GM21515 (cell line): ENCODE measurements at regions not wholly inside any gene's neighbourhood (a gene's known extent, or its start where the extent isn't known, plus 50 kb on each side); places are given as distances from the start of the nearest gene placed in this dataset.

Experiments
- ATAC-seq: cut with Tn5 transposase; IDR thresholded peaks from one replicate; pipeline ENCODE4 v1.9.1; 2021; ENCODE audit not compliant: unreplicated experiment

DNA sequence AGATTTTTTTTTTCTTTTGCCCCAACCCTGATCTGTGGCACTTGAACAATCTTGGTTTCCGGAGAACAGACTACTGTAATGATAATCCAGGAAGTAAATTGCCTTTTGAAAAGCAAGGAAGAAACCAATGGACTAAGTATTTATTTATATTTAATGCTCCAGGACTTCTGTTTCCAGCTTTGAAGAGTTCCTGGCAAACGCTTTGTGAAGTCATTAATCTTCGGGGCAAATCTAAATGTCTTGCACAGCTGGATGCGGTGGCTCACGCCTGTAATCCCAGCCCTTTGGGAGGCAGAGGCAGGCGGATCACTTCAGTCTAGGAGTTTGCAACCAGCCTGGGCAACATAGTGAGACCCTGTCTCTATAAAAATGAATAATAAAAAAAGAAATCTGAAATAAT lies 135.1 kb upstream of the GATA6 start:
- ATAC-seq, result no peak

DNA sequence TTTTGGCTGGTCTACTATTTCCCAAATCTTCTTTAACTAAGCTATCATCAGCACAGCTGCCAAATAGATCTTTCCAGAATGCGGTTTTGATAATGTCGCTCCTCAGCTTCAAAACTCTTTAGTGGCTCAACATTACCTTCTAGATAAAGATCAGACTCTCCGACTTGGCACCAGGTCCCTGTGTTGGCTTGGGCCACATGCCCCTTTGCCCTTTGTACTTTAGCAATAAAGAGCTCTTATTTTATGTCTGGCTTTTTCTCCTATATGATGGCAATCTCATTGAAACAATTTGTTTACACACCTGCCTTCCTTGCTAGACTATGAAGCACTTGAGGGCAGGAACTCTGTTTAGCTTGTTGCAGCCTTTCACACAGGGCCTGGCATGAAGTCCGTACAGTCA lies 128.9 kb upstream of the GATA6 start:
- ATAC-seq, result no peak

DNA sequence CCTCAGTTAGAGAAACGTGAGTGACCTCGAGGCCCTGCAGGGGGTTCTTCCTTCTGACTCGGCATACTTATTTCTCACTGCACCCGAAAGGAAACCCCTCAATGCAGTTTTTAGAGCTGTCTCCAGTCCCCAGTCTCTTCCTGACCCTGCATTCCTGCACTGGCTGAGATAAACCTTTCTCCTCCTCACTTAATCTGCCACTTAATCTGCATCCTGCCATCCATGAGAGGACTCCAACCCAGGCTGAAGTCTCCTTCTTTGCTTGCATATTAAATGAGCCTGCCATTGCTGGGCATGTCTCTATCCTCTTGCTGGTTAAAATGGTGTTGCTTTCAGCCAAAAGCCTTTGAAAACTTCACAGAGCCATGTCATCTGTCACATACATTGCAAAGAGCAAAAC lies 125.6 kb upstream of the GATA6 start:
- no peak for ATAC-seq

DNA sequence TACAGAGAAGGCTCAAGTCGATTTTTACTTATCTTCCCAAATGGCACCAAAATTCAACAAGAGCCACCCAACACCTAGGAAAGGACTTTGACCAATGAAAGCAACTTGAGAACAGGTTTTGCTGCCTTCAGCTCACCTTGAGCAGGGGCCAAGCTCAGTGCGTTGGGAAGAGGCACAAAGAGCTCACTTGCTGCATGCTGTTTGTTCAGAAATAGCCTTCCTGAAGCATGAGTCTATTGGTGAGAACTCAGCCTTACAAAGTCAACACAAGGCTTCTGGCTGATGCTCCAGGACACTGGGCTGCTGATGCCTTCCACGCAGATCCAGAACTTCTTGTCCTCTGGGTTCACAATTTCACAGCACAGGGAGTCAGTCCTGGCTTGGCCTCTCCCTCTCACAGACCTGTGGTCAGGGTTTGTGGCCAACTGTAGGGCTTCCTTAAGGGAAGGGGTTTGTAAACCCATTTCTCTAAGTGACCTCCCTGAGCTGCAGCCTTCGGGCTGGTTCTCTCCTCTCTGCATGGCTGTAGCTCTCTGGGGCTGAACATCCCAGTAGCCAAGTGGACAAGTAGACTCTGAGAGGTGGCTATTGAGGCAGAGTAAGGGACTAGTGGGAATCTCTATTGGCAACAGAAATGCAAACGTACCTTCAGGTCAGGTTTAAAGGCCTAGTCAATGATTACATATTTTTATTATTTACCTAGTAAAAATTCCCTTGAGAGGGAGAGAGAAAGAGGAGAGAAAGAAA lies 124.7 kb upstream of the GATA6 start:
- no peak for ATAC-seq

DNA sequence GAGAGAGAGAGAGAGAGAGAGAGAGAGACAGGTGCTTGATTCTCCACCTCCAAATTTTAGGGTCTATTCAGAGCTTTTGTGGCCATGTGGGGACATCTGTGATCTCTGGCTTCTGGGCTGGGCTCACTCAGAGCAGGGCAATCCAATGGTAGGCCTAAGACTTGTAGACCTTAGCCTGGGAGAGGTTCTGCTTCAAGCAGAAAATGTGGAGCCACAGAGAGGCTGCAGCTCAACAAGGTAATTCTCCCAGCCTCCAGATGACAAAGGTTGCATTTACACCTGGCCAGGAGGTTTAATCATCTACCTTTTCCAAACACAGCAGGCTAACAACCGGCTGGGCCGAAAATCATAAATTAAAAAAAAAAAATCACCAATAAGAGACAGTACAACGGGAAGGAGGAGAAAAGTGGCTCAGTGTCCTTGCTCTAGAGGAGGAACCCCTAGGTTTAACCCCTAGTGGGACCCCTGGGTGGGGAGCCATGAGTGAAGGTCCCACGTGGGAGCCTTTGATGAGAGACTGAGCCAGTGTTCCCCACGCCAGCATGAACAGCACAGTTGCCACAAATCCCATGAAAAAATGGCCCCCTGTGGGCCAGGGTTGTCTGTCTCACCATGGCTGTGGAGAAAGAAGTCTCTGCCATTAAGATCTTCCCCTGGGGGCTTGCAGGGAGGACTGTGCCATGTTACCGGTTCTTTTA lies 124.0 kb upstream of the GATA6 start:
- no peak for ATAC-seq

DNA sequence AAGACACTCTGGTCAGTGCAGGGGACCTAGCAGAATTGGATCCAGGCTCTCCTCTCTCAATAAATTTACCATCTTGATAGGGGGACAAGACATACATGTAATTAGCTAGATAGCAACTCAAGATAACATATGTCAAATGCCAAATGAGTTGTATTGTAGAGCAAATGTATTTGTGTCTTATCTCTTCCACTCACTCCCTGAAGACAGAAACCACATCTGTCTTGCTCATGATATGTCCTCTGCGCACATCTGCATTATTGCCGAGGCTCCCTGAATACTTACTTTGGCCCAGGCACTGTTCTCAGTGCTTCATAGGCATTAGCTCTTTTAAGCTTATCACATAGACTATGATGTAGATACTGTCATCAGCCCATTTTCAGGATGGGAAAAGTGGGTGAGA lies 122.9 kb upstream of the GATA6 start:
- ATAC-seq, result no peak

DNA sequence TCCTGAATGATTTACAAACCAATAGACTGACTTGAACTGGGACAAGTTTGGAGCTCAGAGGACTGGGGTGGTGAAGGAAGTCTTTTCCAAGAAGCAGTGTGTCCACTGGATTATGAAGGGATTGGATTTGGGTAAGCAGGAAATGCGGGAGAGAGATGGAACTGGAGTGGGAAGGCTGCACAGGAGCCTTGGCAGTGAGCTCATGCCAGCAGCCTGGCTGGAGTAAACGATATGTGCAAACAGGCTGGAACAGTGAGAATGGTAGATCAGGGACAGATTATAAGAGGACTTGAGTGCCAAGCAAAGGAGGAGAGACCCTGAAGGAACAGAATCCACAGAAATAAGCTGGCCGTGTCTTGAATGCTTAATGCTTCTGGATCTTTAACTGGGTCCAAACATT lies 121.9 kb upstream of the GATA6 start:
- no peak for ATAC-seq

DNA sequence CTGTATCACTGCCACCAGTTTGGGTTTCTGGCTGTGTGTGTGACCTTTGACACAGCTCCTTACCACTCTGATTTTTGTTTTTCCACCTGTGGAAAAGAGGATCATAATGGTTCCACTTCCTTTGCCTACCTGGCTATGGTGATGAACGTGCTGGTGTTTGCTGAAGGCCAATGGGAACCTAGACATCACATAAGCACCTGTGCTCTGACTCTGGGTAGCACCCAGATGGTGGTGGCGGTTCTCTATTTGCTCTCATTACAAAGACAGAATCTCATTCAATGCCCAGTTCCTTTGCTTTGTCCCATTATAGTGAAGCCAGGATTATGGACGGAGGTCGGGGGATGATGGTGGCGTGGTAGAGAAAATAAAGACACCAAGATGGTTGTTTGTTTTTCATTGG lies 121.2 kb upstream of the GATA6 start:
- no peak for ATAC-seq

DNA sequence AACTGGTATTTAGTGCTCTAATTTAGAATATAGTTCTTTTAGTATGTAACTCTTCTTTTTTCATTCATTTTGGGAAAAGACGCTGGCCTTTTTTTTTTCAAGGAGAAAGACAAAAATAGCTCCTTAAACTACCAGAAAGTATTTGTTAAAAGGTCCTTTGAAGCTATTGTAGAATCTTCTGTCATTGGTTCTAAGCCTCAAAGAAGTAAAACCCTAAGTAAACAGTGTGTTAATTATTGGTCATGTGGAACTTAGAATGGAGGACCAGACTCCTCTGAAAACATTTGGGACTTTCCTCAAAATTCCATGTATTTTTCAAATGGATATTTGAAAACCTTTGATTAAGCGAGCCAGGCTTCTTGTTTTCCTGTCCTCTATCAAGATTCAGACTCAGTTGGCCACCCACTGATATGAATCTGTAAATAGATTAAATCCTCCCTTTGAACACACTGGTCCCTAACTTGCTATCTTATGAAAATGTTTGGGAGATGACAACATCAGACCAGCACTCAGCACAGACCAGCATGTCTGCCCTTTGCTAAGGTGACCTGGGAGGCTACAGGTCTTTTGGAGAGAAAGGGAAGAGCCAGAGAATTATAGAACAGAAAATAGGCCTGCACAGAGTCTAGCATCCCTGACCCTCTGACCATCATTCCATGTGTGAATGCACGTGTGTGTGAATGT lies 120.3 kb upstream of the GATA6 start:
- no peak for ATAC-seq

DNA sequence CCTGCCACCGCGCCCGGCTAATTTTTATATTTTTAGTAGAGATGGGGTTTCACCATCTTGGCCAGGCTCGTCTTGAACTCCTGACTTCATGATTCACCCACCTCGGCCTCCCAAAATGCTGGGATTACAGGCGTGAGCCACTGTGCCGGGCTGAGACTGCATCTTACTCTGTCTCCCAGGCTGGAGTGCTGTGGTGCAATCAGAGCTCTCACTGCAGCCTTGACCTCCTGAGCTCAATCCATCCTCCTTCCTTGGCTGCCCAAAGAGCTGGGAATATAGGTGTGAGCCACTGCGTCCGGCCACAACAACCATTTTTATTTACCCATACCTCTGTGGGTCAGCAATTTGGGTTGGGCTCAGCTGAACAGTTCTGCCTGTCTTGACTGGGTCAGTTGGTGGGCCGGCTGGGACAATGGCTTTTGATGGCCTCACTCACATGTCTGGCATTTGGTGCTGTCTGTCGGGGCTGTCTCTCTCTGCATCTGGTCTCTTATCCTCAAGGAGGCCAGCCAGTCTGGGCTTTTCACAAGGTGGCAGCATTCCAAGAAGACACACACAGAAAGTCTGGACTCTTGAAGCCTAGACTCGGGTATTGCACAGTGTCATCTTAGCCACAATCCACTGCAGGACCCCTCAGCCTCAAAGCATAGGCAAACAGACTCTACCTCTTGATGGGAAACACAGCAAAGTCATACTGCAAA lies 116.8 kb upstream of the GATA6 start:
- no peak for ATAC-seq

DNA sequence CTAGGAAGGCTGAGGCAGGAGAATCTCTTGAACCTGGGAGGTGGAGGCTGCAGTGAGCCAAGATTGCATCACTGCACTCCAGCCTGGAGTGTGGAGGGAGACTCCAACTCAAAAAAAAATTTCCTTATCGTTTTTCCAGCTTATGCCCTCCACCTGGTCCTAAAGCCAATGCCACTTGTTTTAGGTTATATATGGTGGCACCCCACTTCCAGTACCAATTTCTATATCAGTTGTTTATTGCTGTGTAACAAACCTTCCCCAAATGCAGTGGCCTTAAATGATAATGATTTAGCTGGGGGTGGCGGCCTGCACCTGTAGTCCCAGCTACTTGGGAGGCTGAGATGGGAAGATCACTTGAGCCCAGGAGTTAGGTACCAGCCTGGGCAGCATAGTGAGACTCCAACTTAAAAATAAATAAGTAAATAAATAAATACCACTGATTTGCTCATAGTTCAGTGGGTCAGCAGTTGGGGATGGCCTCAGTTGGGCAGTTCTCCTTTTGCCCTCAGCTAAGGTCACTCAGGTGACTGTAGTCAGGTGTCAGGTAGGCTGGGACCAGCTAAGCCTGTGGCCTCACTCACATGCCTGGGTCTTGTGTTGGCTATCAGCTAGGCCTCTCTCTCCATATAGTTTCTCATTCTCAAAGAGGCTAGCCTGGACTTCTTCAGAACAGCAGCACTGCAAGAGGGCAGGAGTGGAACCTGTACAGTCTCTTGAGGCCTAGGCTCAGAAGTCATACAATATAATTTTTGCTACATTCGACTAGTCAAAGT lies 113.7 kb upstream of the GATA6 start:
- no peak for ATAC-seq

DNA sequence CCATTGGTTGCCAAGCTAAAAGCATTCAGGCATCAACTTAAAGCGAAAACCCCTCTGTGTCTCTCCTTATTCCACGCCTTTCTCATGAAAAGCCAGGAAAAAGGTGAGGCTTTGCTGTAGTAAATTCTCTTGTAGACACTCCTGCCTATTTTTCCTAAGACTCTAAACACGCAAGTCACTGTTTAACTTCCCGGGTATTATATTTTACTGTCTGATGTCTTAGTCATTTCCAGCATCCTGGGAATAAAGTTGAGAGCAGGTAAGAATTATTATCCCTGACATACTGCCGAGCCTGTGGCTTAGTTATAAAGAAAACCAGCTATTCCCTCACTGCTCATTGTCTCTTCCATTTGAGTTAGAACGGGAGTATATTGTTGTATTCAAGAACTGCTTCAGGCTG lies 112.4 kb upstream of the GATA6 start:
- no peak for ATAC-seq

DNA sequence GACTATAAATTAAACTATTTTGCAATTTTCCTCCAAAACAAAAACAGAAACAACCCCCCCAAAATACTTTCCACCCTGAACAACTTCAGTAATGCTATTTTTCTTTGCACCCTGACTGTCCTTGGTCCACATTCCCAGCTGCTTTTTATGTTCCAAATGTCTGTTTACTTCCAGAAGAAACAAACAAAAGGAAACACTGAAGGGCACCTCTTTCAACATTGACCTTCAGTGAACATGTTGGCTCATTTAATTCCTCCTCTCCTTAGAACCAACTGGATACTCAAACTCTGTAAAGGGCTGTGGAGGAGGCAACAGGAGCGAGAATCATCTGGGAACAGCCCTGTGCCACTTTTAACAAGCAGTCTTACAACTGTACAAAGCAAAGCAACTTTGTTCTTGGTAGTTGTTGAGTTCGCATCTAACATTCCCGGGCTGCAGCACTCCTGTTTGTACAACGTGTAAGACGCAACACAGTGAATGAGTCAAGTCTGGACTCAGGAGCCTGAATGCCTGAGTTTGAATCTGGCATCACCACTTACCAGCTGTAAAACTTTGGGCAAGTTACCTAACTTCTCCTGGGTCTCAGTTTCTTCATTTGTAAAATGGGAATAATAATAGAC lies 111.4 kb upstream of the GATA6 start:
- ATAC-seq, result no peak

DNA sequence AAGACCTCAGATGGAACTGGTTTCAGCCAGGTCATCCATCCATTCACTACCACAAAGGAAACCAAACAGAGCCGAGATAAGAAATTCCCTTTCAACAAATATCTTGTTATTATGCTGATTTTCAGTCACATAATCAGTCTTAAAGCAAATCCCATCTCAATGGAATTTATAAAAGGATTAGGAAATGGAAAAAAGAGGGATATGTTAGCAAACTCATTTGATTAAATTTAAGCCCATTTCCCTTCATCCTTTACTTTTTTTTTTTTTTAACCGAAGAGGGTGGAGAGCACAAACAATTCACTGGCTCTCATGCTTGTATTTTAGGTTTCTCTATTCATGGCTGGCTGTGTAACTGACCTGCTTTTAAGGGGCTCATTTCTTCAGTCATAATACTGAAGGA lies 109.0 kb upstream of the GATA6 start:
- ATAC-seq, result no peak

DNA sequence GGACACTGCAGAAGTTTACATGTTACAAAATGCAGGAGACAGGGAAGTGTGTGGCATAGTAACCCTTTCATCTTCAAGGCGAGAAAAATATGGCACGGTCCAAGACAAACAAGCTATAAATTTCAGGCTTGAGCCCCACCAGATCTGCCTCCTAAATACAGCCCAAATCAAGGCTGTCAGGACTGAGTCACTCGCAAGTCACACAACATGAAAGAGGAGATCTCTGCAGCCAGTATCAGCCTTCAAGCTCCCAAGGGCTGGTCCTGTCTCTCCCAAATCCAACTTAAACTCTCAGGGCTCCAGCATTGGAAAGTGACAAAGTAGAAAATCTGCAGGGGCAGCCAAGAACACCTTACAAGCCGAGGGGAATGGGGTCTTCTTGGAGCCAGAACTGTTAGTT lies 106.3 kb upstream of the GATA6 start:
- ATAC-seq, result no peak

DNA sequence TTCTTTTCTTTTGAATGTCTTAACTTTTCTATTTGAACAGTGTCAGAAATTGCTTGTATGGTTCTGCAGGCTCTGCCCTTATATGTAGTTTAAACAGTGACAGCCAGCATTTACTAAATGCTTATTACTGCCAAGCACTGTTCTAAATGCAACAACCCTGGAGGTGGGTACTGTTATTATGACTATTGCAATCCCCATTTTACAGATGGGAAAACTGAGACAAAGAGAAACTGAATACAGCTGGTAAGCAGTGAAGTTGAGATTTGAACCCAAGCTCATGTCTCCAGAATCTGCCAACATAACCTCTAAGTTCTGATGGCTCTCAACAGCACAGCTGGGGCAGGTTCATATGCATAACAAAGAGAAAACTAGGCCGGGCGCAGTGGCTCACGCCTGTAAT lies 105.7 kb upstream of the GATA6 start:
- ATAC-seq, result no peak

DNA sequence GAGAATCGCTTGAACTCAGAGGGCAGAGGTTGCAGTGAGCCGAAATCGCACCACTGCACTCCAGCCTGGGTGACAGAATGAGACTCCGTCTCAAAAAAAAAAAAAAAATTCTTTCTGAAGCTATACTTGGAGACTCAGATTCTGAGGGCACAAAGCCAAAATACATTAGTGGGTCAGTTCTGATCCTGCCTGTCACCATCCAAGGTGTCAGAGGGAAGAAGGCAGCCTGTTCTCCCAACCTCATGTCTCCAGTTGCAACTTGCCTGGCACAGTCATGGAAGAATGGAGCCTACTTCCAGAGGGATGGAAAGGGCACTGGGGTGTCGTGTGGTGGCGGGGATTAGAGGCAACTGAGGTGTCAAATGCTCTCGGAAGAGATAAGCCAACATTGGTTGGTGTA lies 104.8 kb upstream of the GATA6 start:
- ATAC-seq, result no peak

DNA sequence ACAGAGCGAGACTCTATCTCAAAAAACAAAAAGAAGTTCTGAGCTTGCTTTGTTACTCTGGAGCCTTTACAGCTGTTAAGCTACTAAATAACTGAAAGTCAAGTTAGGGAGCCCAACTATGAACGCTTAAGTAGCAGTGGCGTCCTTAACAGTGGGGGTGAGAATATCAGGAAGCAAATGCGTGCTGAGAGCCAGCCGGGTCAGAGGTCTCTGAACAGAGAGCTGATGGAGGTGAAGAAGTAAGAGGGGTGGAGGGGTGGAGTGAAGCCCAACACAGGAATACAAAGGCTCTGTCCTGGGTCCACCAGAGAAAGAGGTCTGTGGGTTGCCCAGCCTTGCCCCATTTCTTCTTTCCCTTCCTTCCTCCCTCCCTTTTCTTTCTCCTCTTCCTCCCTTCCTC lies 104.1 kb upstream of the GATA6 start:
- ATAC-seq, result no peak

DNA sequence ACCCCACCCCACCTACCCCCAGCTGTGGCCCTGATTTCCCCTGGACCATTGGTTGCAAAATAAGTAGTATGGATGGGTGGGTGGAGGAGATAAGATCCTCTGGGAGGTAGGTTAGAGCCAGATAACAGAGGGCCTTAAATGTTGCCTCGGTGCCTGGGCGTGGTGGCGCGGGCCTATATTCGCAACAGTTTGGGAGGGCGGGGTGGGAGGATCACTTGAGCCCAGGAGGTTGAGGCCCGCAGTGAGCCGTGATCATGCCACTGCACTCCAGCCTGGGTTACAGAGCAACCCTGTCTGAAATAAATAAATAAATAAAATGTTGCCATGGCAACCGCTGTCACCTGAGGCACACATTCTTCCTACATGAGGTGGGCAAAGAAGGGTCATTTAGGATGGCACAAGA lies 103.3 kb upstream of the GATA6 start:
- no peak for ATAC-seq

DNA sequence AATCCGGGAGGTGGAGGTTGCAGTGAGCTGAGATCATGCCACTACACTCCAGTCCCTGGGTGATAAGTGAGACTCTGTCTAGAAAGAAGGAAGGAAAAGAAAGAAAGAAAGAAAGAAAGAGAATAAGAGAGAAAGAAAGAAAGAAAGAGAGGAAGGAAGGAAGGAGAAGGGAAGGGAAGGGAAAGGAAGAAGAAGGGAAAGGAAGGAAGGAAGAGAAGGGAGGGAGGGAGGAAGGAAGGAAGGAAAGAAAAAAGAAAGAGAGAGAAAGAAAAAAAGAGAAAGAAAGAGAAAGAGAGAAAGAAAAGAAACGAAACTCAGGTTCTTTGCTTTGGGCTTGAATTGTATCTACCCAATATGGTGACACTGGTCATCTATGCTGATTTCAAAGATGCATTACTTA lies 102.3 kb upstream of the GATA6 start:
- no peak for ATAC-seq

DNA sequence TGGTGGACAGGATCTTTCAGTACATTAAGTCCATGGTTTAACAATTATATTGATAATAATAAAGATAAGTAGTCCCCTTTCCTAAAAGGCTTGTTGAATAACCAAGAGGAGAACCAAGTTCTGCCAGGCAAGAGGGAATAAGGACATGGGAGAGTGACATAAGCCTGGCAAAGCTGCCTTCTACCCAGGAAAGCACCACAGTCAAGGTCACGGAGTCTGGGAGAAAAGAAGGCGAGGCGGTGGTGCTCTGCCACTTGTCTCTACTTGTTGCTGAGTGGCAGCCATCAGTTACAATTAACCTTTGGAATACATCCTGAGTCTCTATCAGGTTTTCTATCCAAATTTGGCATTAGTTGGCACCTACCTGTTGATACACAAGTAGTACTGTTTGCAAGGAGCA lies 101.7 kb upstream of the GATA6 start:
- no peak for ATAC-seq
